ENCODE measurements at regions not wholly inside any gene's neighbourhood (a gene's known extent, or its start where the extent isn't known, plus 50 kb on each side); places are given as distances from the start of the nearest gene placed in this dataset.

GRCh38 chr17:65290616-65291015, 153.4 kb downstream of the RGS9 start:
- TF ChIP-seq, protein P1, sequence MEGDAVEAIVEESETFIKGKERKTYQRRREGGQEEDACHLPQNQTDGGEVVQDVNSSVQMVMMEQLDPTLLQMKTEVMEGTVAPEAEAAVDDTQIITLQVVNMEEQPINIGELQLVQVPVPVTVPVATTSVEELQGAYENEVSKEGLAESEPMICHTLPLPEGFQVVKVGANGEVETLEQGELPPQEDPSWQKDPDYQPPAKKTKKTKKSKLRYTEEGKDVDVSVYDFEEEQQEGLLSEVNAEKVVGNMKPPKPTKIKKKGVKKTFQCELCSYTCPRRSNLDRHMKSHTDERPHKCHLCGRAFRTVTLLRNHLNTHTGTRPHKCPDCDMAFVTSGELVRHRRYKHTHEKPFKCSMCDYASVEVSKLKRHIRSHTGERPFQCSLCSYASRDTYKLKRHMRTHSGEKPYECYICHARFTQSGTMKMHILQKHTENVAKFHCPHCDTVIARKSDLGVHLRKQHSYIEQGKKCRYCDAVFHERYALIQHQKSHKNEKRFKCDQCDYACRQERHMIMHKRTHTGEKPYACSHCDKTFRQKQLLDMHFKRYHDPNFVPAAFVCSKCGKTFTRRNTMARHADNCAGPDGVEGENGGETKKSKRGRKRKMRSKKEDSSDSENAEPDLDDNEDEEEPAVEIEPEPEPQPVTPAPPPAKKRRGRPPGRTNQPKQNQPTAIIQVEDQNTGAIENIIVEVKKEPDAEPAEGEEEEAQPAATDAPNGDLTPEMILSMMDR (conservative IDR thresholded peaks at IDR 0.05; ENCODE audit: low read depth in 2 of 2): no peak
- TF ChIP-seq JUNB (IDR thresholded peaks at IDR 0.05; ENCODE audit: unreplicated experiment): no peak
- TF ChIP-seq REST (IDR thresholded peaks at IDR 0.05; ENCODE audit: unreplicated experiment): no peak
- no peak for TF ChIP-seq POLR2AphosphoS5 (IDR thresholded peaks at IDR 0.05; ENCODE audit: low read depth)
